ENCODE measurements at regions not wholly inside any gene's neighbourhood (a gene's known extent, or its start where the extent isn't known, plus 50 kb on each side); places are given as distances from the start of the nearest gene placed in this dataset.

GRCh38 chr9:13814647-13815400 lies 499.1 kb downstream of the NFIB start:
- Histone ChIP-seq H3K27ac (ENCODE audit: low read depth in 2 of 2, low read length in 2 of 2) (no peak overlapping the region), H3K4me3 (ENCODE audit: low read length in 3 of 3) (no peak overlapping the region)

DNA sequence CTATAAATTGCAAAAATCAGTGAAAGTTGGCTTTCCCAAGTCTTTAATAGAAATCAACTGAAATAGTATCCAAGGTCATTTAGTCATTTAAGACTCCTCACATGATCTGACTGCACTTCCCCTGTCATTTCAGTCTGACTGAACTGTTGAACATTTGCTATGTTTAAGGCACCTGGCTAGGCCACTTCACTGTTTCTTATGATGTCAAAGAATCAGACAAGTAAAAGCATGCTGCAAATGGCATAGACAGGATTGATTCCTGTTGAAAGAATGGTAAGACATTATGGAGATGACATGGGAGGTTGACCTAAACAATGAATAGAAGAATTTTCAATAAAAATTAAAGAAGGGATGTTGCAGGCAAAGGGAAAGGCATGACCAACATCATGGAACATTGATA lies 502.1 kb downstream of the NFIB start:
- FAIRE-seq (no peak), DNase-seq (no peak)
- H3K9ac ChIP-seq (ENCODE audit: low read length in 3 of 3) = no peak overlapping the region
- no peak overlapping the region for H3K27ac ChIP-seq (ENCODE audit: low read depth in 2 of 2, low read length in 2 of 2)
- H3K4me3 ChIP-seq (ENCODE audit: low read length in 3 of 3) = no peak overlapping the region
- TF ChIP-seq, protein P1, sequence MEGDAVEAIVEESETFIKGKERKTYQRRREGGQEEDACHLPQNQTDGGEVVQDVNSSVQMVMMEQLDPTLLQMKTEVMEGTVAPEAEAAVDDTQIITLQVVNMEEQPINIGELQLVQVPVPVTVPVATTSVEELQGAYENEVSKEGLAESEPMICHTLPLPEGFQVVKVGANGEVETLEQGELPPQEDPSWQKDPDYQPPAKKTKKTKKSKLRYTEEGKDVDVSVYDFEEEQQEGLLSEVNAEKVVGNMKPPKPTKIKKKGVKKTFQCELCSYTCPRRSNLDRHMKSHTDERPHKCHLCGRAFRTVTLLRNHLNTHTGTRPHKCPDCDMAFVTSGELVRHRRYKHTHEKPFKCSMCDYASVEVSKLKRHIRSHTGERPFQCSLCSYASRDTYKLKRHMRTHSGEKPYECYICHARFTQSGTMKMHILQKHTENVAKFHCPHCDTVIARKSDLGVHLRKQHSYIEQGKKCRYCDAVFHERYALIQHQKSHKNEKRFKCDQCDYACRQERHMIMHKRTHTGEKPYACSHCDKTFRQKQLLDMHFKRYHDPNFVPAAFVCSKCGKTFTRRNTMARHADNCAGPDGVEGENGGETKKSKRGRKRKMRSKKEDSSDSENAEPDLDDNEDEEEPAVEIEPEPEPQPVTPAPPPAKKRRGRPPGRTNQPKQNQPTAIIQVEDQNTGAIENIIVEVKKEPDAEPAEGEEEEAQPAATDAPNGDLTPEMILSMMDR (IDR thresholded peaks at IDR 0.05; ENCODE audit: borderline replicate concordance, extremely low read depth, insufficient read depth) = no peak
- intact Hi-C loops (cut with DNase I) = no loop called here
- no peaks in the 10 kb centered on the region for H3K27me3 ChIP-seq (ENCODE audit: control insufficient read depth, insufficient read depth, low read length)
- H3K4me1 ChIP-seq (ENCODE audit: control insufficient read depth in 2 of 3, insufficient read depth in 2 of 3, low read depth in 1 of 3, low read length in 3 of 3) = no peaks in the 10 kb centered on the region
- no peaks in the 10 kb centered on the region for H3K36me3 ChIP-seq (ENCODE audit: control insufficient read depth in 2 of 3, insufficient read depth in 3 of 3, low read length in 3 of 3)
- no peaks in the 10 kb centered on the region for H3K9me3 ChIP-seq (ENCODE audit: control insufficient read depth in 2 of 3, insufficient read depth in 1 of 3, low read length in 3 of 3)

More at GRCh38 chr9:13814647-13815400, 499.1 kb downstream of the NFIB start:
- intact Hi-C loops (cut with DNase I) = no loop called here
- no peak for DNase-seq
- TF ChIP-seq, protein P1 (IDR thresholded peaks at IDR 0.05; ENCODE audit: borderline replicate concordance, extremely low read depth, insufficient read depth) = no peak
- Histone ChIP-seq H3K9ac (ENCODE audit: low read length in 3 of 3) (no peak overlapping the region), H3K9me3 (ENCODE audit: control insufficient read depth in 2 of 3, insufficient read depth in 1 of 3, low read length in 3 of 3) (no peaks in the 10 kb centered on the region), H3K27me3 (ENCODE audit: control insufficient read depth, insufficient read depth, low read length) (no peaks in the 10 kb centered on the region), H3K36me3 (ENCODE audit: control insufficient read depth in 2 of 3, insufficient read depth in 3 of 3, low read length in 3 of 3) (no peaks in the 10 kb centered on the region), H3K4me1 (ENCODE audit: control insufficient read depth in 2 of 3, insufficient read depth in 2 of 3, low read depth in 1 of 3, low read length in 3 of 3) (no peaks in the 10 kb centered on the region)
- no peak for FAIRE-seq

DNA sequence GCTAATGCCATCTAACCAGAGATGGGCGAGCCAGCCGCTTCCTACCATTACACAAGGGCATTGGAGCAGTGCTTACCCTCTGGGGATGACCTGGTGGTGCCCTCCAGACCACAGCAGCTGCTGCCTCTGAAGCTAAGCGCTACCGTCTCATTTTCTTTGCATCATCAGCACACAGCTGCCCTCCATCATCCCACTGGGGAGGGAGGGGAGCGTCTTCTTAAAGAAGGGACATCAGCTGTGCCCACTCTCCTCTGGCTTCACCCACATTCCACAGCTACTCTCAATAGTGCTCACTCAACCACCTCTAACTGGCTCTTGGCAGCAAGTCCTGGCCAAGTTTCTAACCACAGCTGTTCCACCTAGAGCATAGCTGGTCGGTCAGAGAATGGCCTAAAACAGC lies 503.4 kb downstream of the NFIB start:
- intact Hi-C loops (cut with DNase I) = no loop called here
- DNase-seq (peak in 1 of 5 donors; percentile 41), FAIRE-seq (no peak)
- TF ChIP-seq, protein P1 (IDR thresholded peaks at IDR 0.05; ENCODE audit: borderline replicate concordance, extremely low read depth, insufficient read depth) = no peak
- H3K27me3 ChIP-seq (ENCODE audit: control insufficient read depth, insufficient read depth, low read length) = no peaks in the 10 kb centered on the region
- H3K36me3 ChIP-seq (ENCODE audit: control insufficient read depth in 2 of 3, insufficient read depth in 3 of 3, low read length in 3 of 3) = no peaks in the 10 kb centered on the region
- no peak overlapping the region for H3K9ac ChIP-seq (ENCODE audit: low read length in 3 of 3)
- H3K4me3 ChIP-seq (ENCODE audit: low read length in 3 of 3) = no peak overlapping the region
- no peak overlapping the region for H3K27ac ChIP-seq (ENCODE audit: low read depth in 2 of 2, low read length in 2 of 2)
- H3K4me1 ChIP-seq (ENCODE audit: control insufficient read depth in 2 of 3, insufficient read depth in 2 of 3, low read depth in 1 of 3, low read length in 3 of 3) = no peaks in the 10 kb centered on the region
- no peaks in the 10 kb centered on the region for H3K9me3 ChIP-seq (ENCODE audit: control insufficient read depth in 2 of 3, insufficient read depth in 1 of 3, low read length in 3 of 3)

Measured in kidney (tissue), 13 donors.